ENCODE measurements at regions not wholly inside any gene's neighbourhood (a gene's known extent, or its start where the extent isn't known, plus 50 kb on each side); places are given as distances from the start of the nearest gene placed in this dataset.

DNA sequence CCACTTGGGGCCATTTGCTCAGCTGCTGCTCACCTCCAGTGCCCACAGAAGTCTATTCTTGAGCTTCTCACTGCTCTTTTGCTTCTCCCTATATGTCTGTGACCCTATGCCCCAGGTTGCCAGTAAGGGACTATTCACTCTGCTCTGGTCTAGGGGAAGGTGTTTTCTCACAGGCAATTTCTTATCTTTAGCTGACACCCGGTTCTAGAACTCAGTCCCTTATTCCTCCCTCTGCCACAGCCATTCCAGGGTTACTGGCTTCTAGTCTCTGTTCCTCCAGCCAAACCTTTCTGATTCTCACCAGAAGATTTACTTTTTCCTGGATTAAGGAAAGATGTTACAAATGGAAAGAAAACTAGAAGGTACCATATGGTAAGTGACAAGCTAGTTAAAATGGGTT, 574.0 kb downstream of the NTRK3 start:
- CTCF ChIA-PET, result no interaction called here
- POLR2A ChIA-PET, result no interaction called here
- TF ChIP-seq, protein P1, sequence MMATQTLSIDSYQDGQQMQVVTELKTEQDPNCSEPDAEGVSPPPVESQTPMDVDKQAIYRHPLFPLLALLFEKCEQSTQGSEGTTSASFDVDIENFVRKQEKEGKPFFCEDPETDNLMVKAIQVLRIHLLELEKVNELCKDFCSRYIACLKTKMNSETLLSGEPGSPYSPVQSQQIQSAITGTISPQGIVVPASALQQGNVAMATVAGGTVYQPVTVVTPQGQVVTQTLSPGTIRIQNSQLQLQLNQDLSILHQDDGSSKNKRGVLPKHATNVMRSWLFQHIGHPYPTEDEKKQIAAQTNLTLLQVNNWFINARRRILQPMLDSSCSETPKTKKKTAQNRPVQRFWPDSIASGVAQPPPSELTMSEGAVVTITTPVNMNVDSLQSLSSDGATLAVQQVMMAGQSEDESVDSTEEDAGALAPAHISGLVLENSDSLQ (IDR thresholded peaks at IDR 0.05), result no peak
- TF ChIP-seq LEF1 (IDR thresholded peaks at IDR 0.05; ENCODE audit: borderline replicate concordance) (no peak), BHLHE40 (IDR thresholded peaks at IDR 0.05; ENCODE audit: borderline replicate concordance) (no peak), FOXM1 (IDR thresholded peaks at IDR 0.05; ENCODE audit: borderline replicate concordance) (no peak), ARNT (IDR thresholded peaks at IDR 0.05) (no peak), ELF4 (IDR thresholded peaks at IDR 0.05) (no peak), FOXK2 (IDR thresholded peaks at IDR 0.05) (no peak), NFRKB (IDR thresholded peaks at IDR 0.05) (no peak), SP1 (IDR thresholded peaks at IDR 0.05) (no peak), FOXA1 (IDR thresholded peaks at IDR 0.05) (no peak), HDGF (IDR thresholded peaks at IDR 0.05; ENCODE audit: borderline replicate concordance) (no peak), ZNF384 (IDR thresholded peaks at IDR 0.05) (no peak), SUZ12 (IDR thresholded peaks at IDR 0.05) (no peak), CTBP1 (IDR thresholded peaks at IDR 0.05; ENCODE audit: borderline replicate concordance) (no peak), TARDBP (IDR thresholded peaks at IDR 0.05) (no peak), L3MBTL2 (conservative IDR thresholded peaks at IDR 0.05) (no peak)
- no peak for DNase-seq (ENCODE audit: extremely low spot score)

DNA sequence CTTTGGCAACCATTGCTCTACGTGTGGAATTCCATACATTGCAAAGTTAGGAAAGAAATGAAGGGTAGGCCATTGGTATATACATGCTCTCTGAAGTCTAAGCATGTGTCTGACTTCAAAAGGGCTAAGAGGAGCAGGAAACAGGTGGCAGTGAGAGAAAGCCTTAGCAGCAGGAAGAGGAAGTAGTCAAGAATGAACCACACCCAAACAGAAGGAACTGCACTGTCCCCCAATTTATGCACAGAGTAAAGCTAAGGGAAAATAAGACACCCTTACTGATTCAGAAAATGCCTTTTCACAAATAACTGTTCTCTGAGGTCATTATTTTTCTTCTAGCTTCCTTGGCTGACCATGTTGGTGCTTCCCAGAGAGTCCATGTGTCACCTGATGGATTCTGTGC, 575.4 kb downstream of the NTRK3 start:
- POLR2A ChIA-PET, result no interaction called here
- CTCF ChIA-PET, result no interaction called here

DNA sequence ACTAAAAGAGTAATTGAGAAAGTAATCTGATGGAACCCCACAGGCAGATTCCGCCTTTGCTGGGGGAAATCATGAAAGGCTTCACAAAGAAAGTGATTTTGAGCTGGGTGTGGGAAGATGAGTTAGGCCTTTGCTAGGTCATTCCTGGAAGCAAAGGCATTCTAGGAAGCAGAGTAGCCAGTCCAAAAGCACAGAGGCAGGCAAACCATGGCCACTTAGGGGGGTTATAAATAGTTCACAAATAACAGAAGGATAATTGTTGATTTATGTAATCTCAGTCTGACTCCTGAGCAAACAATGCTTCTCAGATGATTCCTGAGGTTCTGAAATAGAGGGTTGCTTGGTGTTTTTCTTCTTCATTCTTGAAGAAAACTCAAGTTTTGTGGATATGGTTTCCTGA, 576.3 kb downstream of the NTRK3 start:
- CTCF ChIA-PET, result no interaction called here
- TF ChIP-seq L3MBTL2 (conservative IDR thresholded peaks at IDR 0.05), result no peak
- TF ChIP-seq ZNF384 (IDR thresholded peaks at IDR 0.05), result no peak
- TF ChIP-seq HDGF (IDR thresholded peaks at IDR 0.05; ENCODE audit: borderline replicate concordance), result no peak
- no peak for TF ChIP-seq TARDBP (IDR thresholded peaks at IDR 0.05)
- DNase-seq (ENCODE audit: extremely low spot score), result no peak
- POLR2A ChIA-PET, result no interaction called here

More for the DNA sequence above, 575.4 kb downstream of the NTRK3 start:
- no peak for DNase-seq (ENCODE audit: extremely low spot score)
- no peak for TF ChIP-seq SUZ12 (IDR thresholded peaks at IDR 0.05)
- TF ChIP-seq ZNF384 (IDR thresholded peaks at IDR 0.05), result no peak
- no peak for TF ChIP-seq L3MBTL2 (conservative IDR thresholded peaks at IDR 0.05)
- TF ChIP-seq FOXM1 (IDR thresholded peaks at IDR 0.05; ENCODE audit: borderline replicate concordance), result no peak
- no peak for TF ChIP-seq SP1 (IDR thresholded peaks at IDR 0.05)
- TF ChIP-seq FOXK2 (IDR thresholded peaks at IDR 0.05), result no peak
- TF ChIP-seq BHLHE40 (IDR thresholded peaks at IDR 0.05; ENCODE audit: borderline replicate concordance), result no peak
- no peak for TF ChIP-seq TARDBP (IDR thresholded peaks at IDR 0.05)
- TF ChIP-seq NFRKB (IDR thresholded peaks at IDR 0.05), result no peak
- TF ChIP-seq FOXA1 (IDR thresholded peaks at IDR 0.05), result no peak
- TF ChIP-seq, protein P1 (IDR thresholded peaks at IDR 0.05), result no peak
- no peak for TF ChIP-seq HDGF (IDR thresholded peaks at IDR 0.05; ENCODE audit: borderline replicate concordance)
- no peak for TF ChIP-seq CTBP1 (IDR thresholded peaks at IDR 0.05; ENCODE audit: borderline replicate concordance)
- no peak for TF ChIP-seq ARNT (IDR thresholded peaks at IDR 0.05)
- TF ChIP-seq ELF4 (IDR thresholded peaks at IDR 0.05), result no peak
- no peak for TF ChIP-seq LEF1 (IDR thresholded peaks at IDR 0.05; ENCODE audit: borderline replicate concordance)

DNA sequence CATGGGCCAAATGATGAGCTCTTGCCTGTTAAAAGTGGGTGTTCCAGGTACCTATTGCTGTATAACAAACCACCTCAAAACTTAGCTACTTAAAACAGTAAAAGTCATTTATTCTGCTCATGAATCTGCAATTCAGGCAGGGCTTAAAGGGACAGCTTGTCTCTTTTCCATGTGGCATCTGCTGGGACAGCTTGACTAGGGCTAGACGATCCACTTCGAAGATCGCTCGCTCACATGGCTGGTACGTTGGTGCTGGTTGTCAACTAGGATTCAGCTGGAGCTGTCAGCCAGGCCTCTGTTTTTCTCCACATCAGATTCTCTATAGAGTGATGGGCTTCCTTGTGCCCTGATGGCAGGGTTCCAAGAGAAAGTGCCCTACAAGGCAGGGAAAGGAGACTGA, 581.3 kb downstream of the NTRK3 start:
- TF ChIP-seq ELF4 (IDR thresholded peaks at IDR 0.05) (no peak), FOXA1 (IDR thresholded peaks at IDR 0.05) (no peak), ARNT (IDR thresholded peaks at IDR 0.05) (no peak), FOXM1 (IDR thresholded peaks at IDR 0.05; ENCODE audit: borderline replicate concordance) (no peak), L3MBTL2 (conservative IDR thresholded peaks at IDR 0.05) (no peak), ZNF384 (IDR thresholded peaks at IDR 0.05) (no peak), SP1 (IDR thresholded peaks at IDR 0.05) (no peak), FOXK2 (IDR thresholded peaks at IDR 0.05) (no peak), BHLHE40 (IDR thresholded peaks at IDR 0.05; ENCODE audit: borderline replicate concordance) (no peak), LEF1 (IDR thresholded peaks at IDR 0.05; ENCODE audit: borderline replicate concordance) (no peak), TARDBP (IDR thresholded peaks at IDR 0.05) (no peak), NFRKB (IDR thresholded peaks at IDR 0.05) (no peak), HDGF (IDR thresholded peaks at IDR 0.05; ENCODE audit: borderline replicate concordance) (no peak)
- TF ChIP-seq, protein P1 (IDR thresholded peaks at IDR 0.05), result no peak
- no peak for DNase-seq (ENCODE audit: extremely low spot score)
- ChIA-PET CTCF (no interaction called here), POLR2A (no interaction called here)

DNA sequence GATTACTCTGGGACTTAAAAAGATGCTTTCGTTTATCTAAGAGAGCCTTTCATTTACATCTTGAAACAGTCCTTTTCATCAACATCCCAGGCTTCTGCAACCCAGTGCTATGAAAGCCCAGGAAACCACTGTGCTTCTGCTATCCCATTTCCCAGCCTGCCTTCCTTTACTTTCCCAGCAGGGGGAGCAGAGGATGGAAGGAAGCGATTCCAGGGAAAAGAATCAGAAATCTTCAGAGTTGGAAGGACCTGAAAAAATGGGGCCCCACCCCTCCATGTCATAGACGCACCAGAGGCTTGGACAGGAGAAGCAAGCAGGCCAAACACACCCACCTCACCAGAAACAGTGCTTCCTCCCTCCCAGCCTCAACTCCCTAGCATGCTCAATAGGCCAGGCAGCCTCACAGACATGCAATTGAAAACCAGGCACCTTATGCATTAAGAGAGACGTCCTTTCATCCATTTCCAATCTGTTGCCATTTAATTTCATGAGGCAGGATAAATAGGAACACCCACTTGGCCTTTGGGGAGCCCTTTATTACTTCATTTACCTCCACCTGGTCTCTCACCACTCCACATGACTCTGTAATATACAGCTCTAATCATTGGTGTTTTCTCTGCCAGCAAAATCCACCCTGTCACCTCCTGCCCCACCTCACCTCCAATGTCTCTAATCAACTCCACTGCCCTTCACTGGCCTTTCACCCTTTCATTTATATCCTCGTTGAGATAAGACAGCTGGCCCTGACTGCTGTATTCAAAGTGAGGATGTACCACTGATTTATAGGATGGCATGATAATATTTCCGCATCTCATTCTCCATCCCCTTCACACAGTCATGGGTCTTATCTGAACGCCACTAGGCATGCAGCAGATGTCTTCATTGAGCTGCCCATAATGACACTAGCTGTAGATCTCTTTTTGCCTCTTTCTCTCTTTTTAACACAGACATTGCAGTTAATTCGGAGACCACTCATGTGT, 583.9 kb downstream of the NTRK3 start:
- DNase-seq (ENCODE audit: extremely low spot score), result peak; percentile 29
- ChIA-PET POLR2A (no interaction called here), CTCF (no interaction called here)
- TF ChIP-seq TARDBP (IDR thresholded peaks at IDR 0.05) (no peak), FOXK2 (IDR thresholded peaks at IDR 0.05) (no peak), HDGF (IDR thresholded peaks at IDR 0.05; ENCODE audit: borderline replicate concordance) (no peak), FOXA1 (IDR thresholded peaks at IDR 0.05) (no peak), ELF4 (IDR thresholded peaks at IDR 0.05) (no peak), BHLHE40 (IDR thresholded peaks at IDR 0.05; ENCODE audit: borderline replicate concordance) (no peak), ZNF384 (IDR thresholded peaks at IDR 0.05) (no peak), L3MBTL2 (conservative IDR thresholded peaks at IDR 0.05) (no peak), FOXM1 (IDR thresholded peaks at IDR 0.05; ENCODE audit: borderline replicate concordance) (no peak)
- TF ChIP-seq, protein P1 (IDR thresholded peaks at IDR 0.05), result no peak
